ENCODE measurements at regions not wholly inside any gene's neighbourhood (a gene's known extent, or its start where the extent isn't known, plus 50 kb on each side); places are given as distances from the start of the nearest gene placed in this dataset.

- ChIA-PET CTCF (no interaction called here), POLR2A (no interaction called here)
Observed at GRCh38 chr20:48066851-48067250, 281.6 kb upstream of the SULF2 start.

GRCh38 chr20:48066246-48066645, 281.0 kb upstream of the SULF2 start:
- DNase-seq (ENCODE audit: low read depth, low spot score) = peak; percentile 86
- CTCF ChIA-PET = no interaction called here
- TF ChIP-seq CTCF (IDR thresholded peaks at IDR 0.05; ENCODE audit: insufficient read depth, low read length, missing control alignments) = no peak
- POLR2A ChIA-PET = no interaction called here
- no peak overlapping the region for H3K4me3 ChIP-seq (ENCODE audit: low read depth, low read length)

More at GRCh38 chr20:48066851-48067250, 281.6 kb upstream of the SULF2 start:
- H3K4me3 ChIP-seq (ENCODE audit: low read depth, low read length) = no peak overlapping the region
- no peak for TF ChIP-seq CTCF (IDR thresholded peaks at IDR 0.05; ENCODE audit: insufficient read depth, low read length, missing control alignments)
- no peak for DNase-seq (ENCODE audit: low read depth, low spot score)

- POLR2A ChIA-PET = no interaction called here
Observed at GRCh38 chr20:48065833-48066232, 280.6 kb upstream of the SULF2 start.

GRCh38 chr20:48064929-48065328, 279.6 kb upstream of the SULF2 start:
- TF ChIP-seq CTCF (IDR thresholded peaks at IDR 0.05; ENCODE audit: insufficient read depth, low read length, missing control alignments) = no peak
- ChIA-PET CTCF (no interaction called here), POLR2A (no interaction called here)
- DNase-seq (ENCODE audit: low read depth, low spot score) = peak; percentile 52
- H3K4me3 ChIP-seq (ENCODE audit: low read depth, low read length) = no peak overlapping the region

More at GRCh38 chr20:48065833-48066232, 280.6 kb upstream of the SULF2 start:
- CTCF ChIA-PET = no interaction called here
- DNase-seq (ENCODE audit: low read depth, low spot score) = no peak
- TF ChIP-seq CTCF (IDR thresholded peaks at IDR 0.05; ENCODE audit: insufficient read depth, low read length, missing control alignments) = no peak
- H3K4me3 ChIP-seq (ENCODE audit: low read depth, low read length) = no peak overlapping the region

- TF ChIP-seq CTCF (IDR thresholded peaks at IDR 0.05; ENCODE audit: insufficient read depth, low read length, missing control alignments) = no peak
- ChIA-PET POLR2A (no interaction called here), CTCF (no interaction called here)
- no peak overlapping the region for H3K4me3 ChIP-seq (ENCODE audit: low read depth, low read length)
- DNase-seq (ENCODE audit: low read depth, low spot score) = no peak
Observed at GRCh38 chr20:48060841-48061720, 275.8 kb upstream of the SULF2 start.

- DNase-seq (ENCODE audit: low read depth, low spot score) = no peak
- ChIA-PET CTCF (no interaction called here), POLR2A (no interaction called here)
- no peak overlapping the region for H3K4me3 ChIP-seq (ENCODE audit: low read depth, low read length)
- no peak for TF ChIP-seq CTCF (IDR thresholded peaks at IDR 0.05; ENCODE audit: insufficient read depth, low read length, missing control alignments)
Observed at GRCh38 chr20:48058611-48059559, 273.6 kb upstream of the SULF2 start.

All from AG04449 (cell line).